AG09319 (cell line): ENCODE measurements at regions not wholly inside any gene's neighbourhood (a gene's known extent, or its start where the extent isn't known, plus 50 kb on each side); places are given as distances from the start of the nearest gene placed in this dataset.

Source experiments
- DNase-seq: peaks from one replicate; pipeline ENCODE4 v3.0.0-alpha.2; 2010; ENCODE audit warnings: low read depth; ENCODE audit errors: extremely low read depth
- TF ChIP-seq, protein P1 (sequence below): IDR thresholded peaks from 2 replicates; pipeline ENCODE4 v1.5.1; 2011; ENCODE audit warnings: low read depth, mild to moderate bottlenecking, inconsistent platforms, low read length, moderate library complexity

DNA sequence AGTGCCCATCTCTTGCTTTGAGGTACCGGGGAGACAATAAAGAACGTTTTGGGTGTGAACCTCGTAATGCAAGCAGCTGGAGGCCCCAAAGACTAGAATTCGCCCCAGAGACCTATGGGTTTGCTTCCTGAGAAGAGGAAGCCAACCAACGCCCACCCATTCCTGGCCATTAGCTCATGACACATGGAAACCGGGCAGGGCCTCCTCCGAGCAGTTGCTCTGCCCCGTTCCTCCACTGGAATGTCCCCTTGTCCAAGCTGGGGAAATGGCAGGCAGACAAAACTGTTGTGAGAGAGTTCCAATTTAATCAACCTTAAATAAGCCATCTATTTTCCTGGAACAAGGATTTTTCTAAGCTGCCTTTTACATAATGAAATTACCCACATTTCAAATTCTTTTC is 250.9 kb upstream of the IGF1R start:
- TF ChIP-seq, protein P1, sequence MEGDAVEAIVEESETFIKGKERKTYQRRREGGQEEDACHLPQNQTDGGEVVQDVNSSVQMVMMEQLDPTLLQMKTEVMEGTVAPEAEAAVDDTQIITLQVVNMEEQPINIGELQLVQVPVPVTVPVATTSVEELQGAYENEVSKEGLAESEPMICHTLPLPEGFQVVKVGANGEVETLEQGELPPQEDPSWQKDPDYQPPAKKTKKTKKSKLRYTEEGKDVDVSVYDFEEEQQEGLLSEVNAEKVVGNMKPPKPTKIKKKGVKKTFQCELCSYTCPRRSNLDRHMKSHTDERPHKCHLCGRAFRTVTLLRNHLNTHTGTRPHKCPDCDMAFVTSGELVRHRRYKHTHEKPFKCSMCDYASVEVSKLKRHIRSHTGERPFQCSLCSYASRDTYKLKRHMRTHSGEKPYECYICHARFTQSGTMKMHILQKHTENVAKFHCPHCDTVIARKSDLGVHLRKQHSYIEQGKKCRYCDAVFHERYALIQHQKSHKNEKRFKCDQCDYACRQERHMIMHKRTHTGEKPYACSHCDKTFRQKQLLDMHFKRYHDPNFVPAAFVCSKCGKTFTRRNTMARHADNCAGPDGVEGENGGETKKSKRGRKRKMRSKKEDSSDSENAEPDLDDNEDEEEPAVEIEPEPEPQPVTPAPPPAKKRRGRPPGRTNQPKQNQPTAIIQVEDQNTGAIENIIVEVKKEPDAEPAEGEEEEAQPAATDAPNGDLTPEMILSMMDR, result no peak
- no peak for DNase-seq

DNA sequence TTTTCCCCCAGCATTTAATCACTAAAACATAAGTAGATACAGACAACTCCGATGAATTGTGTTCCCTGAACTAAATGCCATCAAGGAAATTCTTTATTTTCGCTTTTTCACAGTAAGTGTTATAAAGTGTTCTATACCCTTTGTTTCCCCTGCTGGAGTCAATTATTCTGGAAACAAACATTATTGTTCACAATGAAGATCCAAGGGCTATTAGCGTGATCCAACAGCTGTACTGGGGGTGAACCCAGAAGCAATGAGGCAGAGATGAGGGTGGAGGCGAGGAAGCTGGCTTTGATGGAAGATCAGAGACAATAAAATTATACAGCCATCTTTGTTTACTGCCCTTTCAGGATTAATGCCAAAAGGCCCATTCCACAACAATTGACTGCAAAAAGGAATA is 250.3 kb upstream of the IGF1R start:
- DNase-seq, result no peak
- TF ChIP-seq, protein P1, result no peak

DNA sequence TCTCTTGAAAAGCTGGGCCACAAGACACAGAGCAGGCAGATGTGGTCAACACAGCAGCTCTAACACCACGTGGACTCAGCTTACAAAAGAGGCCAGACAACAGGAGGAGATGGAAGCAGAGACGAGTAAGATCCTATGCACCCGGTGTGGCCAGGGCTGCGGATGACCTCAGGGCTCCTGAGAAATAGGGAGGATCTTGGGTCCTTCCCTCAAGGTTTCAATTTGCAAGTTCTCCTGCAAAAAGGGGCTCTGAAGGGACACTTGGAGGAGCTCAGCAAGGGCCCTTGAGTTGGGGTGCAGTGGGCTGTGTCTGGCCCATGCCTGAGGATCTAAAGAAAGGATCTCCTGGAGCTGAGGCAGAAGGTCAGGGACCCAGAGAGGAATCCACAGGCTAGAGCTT is 249.5 kb upstream of the IGF1R start:
- DNase-seq, result no peak
- TF ChIP-seq, protein P1, result no peak

DNA sequence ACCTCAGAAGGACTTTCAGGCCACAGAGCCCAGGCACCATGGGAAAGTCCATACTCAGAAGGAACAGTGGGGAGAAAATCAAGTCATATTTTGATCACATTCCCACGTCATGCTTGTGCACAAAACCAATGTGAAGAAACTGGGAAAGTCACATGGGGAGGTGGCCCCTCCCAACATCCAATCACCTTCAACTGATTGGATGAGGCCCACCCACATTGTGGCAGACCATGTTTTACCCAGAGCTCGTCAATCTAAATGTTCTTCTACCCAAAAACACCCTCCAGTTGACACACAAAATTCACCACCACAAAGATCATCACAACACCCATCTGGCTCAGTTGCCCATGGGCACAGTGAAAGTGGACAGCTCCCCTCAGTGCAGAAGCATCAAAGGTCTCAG is 248.2 kb upstream of the IGF1R start:
- DNase-seq, result no peak
- TF ChIP-seq, protein P1, result no peak

DNA sequence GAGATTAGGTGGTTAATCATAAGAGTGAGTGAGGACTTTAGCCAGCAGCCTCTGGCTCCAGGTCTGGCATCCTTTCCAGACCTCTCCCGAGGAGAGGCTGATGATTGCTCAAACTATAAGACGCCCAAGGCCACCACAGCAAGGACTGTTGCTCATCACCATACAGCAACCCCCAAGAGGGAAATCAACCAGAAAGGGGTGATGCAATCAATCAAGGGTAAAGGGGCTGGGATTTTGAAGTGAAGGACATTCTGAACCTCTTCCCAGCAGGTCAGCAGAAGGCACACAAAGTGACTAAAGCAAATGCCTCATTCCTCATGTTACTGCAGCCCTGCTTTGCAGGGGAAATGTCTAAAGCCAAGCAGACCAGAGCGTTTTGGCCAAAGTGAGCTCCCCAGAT is 247.3 kb upstream of the IGF1R start:
- TF ChIP-seq, protein P1, result no peak
- DNase-seq, result no peak

DNA sequence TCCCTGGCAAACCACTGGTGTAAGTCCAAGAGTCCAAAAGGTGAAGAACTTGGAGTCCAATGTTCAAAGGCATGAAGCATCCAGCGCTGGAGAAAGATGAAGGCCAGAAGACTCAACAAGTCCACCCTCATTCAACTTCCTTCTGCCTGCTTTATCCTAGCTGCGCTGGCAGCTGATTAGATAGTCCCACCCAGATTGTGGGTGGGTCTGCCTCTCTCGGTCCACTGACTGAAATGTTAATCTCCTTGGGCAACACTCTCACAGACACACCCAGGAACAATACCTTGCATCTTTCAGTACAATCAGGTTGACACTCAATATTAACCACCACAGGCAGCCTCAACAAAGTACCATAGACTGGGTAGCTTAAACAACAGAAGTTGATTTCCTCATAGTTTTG is 245.9 kb upstream of the IGF1R start:
- DNase-seq, result no peak
- TF ChIP-seq, protein P1, result no peak

DNA sequence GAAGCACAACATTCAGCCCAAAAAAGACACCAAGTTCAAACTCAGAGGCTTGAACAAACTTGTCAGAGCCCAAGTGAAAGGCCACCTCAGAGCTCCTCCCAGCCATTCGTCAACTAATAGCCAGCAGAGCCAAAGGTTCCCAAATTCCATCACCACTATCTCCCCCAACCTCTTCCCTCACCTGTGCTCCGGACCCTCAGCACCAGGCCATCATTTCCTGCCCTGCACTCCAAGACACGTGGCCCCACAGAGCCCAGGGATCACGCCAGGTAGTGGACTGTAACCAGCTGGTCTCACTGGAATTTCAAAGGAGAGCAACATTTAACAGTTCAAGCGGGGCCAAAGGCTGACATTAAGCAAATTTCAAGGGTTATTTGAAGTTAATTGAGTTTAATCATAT is 245.2 kb upstream of the IGF1R start:
- DNase-seq, result no peak
- TF ChIP-seq, protein P1, result no peak
